Ecto neural progenitor cell (in vitro differentiated cells): ENCODE measurements at regions not wholly inside any gene's neighbourhood (a gene's known extent, or its start where the extent isn't known, plus 50 kb on each side); places are given as distances from the start of the nearest gene placed in this dataset.

Experiments
- DNase-seq: peaks from one replicate; pipeline ENCODE4 v3.0.0-alpha.2; 2018; ENCODE audit warnings: low spot score

- no peak for DNase-seq
Measured at GRCh38 chr5:133708331-133708850, 96.0 kb upstream of the FSTL4 start.

- no peak for DNase-seq
Measured at GRCh38 chr5:133707629-133708028, 95.3 kb upstream of the FSTL4 start.

DNA sequence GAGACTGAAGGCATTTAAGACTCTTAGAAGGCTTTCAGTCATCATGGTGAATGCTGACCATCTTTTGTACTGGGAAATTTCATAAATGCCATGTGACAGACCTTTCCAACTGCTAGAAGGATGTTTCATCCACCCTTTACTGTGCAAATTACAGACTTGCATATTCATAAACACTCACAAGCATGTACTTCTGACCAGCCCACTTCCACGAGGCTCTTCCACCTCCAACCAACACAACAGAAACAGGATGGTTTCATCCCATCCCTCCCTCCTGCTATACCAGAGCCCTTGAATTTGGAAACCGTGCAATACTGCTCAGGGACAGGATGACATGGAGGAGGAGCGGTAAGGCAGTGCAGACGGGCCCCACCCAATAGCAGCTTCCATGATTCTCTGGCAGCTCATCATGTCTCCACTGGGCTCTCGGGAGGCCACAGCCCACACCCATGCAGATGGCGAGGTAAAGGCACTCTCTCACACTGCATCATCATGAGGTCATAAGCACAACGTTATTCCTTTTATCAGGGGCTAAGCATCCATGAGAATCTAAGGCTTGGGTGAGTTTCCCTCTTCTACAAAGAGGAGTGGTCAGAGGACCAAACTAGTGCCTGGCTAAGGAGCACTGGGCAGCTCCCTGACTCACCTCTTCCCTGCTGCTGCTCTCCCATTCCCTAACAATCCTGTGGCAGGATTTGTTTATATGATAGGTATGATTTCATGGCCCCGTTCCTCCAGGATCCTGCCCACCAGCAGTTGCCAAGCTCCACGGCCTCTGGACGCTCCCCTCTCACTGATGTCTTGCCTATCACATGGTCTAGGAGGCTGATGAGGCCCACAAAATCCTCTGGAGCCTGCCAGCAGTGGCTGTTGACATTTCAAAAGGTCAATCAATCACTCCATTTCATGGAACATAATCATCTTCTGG lies 94.4 kb upstream of the FSTL4 start:
- no peak for DNase-seq

- DNase-seq: no peak
Measured at GRCh38 chr5:133705331-133705730, 93.0 kb upstream of the FSTL4 start.

- no peak for DNase-seq
Measured at GRCh38 chr5:133704411-133704810, 92.1 kb upstream of the FSTL4 start.

DNA sequence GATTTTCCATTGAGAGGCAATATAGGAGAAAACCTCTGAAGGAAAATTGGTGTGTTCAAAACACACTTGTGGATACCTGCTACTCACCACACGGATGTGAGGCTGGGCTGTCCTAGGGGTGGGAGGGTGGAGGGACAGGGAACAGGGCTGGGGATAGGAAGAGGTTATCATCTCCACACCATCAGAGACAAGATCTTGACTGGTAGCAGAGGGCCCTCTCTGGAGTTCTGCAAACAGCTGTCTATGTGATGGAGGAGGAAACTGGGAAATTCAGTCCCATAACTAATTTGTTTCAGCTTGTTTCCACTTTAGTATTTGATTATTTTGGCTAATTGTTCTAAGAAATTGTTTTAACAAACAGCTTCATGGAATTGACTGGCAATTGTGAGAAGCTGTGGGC lies 91.6 kb upstream of the FSTL4 start:
- DNase-seq: no peak

DNA sequence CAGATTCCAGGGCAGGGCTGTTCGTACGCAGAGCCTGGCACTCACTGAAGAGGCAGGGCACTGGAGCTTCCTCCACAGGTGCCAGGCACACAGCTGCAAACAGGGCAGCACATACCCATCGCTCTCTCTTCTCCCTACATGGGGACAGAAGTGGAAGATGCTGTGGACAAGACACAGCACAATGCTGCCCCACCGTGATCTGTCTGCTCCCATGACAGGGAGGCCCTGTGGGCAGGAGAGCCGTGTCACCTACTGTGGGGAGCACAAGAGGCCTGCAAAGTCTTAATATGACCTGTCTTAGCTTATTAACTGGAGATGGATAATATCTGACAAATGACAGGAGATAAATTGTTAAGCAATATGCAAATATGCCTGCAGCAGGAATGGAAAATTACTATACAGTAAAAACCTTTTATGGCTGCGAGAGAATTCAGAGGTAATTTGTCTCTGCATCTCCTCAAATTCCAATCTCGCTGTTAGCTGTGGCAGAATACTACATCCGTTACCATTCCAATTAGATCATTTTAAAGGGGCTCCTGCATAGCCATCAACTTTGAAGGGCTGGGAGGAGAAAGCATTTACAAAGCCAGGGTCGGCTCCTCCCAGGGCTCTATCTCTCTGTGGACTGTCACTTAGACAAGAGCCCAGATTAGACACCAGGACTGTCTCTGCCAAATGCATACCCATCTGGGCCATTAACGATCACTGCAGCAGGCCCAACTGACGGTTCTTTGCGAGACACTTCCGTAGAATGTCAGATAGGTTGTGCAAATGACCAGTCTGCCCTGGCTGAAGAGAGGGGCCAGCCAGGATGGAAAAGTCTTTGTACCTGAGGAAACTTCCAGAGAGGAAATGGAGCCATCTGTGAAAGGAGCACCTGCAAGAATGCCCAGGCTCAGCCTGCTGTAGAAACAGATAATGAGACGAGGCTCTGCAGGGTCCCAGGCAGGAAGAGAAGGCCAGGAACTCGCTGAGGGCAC lies 90.7 kb upstream of the FSTL4 start:
- DNase-seq: no peak

- no peak for DNase-seq
Measured at GRCh38 chr5:133701871-133702270, 89.5 kb upstream of the FSTL4 start.

GRCh38 chr5:133700251-133700650 lies 87.9 kb upstream of the FSTL4 start:
- peak; percentile 28 for DNase-seq

DNA sequence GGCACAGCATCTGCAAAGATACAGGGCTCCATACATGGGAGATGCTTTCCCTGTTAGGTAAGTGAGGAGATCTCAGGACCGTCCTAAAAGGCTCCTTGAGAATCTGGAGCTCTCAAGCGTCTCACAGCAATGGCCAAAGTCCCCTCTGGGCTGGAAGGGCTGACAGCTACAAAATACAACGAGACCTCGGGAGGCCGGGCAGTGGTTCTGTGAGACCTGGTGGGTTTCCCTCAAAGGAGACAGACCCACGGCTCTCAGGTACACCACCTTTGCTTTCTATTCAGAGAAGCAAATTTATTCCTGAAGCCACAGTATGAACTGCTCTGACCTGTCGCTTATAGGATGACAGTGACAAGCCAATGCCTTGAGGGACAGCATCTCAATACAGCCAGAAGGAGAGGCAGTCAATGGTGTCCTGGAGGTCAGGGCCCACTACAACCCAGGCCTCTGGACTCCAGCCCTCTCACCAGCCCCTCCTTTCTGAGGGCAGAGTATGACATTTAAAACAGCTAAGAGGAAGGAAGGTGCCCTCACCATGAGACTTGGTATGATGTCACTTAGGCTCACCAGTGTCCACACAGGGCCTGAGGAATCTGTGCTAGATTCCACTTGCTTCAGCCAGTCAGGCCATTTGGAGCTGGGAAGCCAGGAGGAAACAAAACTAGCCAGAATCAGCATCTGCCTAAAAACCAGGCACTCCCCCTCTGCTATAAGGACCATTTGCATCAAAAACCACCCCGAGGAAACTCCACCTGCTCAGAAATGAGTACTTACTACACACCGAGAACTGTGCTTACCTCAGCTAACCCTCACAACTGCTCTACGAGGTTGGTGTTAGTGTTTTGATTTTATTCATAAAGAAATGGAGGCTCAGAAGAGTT lies 86.5 kb upstream of the FSTL4 start:
- DNase-seq: no peak

GRCh38 chr5:133698259-133698554 lies 85.9 kb upstream of the FSTL4 start:
- no peak for DNase-seq

- DNase-seq: no peak
Measured at GRCh38 chr5:133697536-133698258, 85.4 kb upstream of the FSTL4 start.

GRCh38 chr5:133696782-133697507 lies 84.6 kb upstream of the FSTL4 start:
- no peak for DNase-seq

DNA sequence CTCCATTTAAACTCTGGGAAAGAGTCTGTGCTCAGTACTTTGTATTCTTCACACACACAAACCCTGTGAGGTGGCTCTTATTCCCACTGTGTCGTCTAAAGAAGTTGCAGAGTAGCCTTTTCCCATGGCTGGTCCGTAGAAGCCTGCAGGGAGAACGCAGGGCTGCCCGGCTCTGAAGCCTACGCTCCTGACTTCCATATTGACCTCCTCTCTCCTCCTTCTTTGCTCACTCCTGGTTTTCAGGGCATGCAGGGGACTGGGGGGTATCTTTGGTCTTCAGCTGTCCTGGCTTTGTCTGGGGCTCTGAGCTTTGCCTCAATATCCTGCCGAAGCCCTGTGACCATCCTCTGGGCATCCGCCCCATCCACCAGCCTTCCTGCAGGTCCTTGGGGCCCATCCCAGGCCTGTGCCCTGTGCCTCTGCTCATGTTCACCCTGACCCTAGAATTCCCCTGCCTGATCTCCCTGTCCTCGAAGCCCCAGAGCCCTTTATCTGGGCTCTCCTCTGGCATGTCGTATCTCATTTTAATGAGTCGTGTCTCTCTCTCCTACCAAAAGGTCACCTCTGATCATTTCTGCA lies 83.8 kb upstream of the FSTL4 start:
- no peak for DNase-seq

GRCh38 chr5:133694181-133694831 lies 82.0 kb upstream of the FSTL4 start:
- no peak for DNase-seq

DNA sequence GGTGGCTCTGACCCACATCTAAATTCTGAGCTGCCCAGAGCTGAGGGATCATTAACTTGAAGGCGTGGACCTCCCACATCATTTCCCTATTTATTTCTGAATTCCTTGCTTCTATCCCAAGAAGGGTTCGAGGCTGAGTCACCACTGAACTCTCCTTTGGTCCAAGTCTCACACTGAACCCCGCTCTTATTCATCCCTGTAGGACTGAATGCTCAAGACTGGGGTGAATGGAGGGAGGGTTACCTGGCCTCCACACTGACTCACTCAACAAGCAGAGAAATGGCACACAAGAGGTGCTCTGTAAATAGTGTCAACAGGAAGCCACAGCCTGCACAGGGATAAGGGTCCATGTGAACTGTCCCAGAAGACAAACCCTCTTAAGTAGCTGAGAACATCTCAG lies 79.1 kb upstream of the FSTL4 start:
- no peak for DNase-seq

DNA sequence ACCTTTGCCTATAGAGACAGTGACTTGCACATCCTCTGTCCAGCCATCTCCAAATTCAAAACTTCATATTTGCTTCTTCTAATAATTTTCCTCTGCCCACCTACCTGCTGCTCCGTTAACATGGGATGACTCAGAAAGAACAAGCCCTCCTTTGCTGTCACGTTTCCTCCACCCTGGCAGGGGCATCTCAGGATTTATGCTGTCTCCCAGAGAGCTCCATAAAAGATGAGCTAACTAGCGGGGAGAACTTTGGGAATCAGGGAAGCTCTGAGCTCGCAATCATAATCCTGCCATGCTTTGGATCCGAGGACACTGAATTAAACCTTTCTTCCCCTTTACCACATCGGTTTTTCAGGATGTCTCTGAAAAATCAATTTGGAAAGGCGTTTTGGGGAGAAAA lies 78.4 kb upstream of the FSTL4 start:
- no peak for DNase-seq

DNA sequence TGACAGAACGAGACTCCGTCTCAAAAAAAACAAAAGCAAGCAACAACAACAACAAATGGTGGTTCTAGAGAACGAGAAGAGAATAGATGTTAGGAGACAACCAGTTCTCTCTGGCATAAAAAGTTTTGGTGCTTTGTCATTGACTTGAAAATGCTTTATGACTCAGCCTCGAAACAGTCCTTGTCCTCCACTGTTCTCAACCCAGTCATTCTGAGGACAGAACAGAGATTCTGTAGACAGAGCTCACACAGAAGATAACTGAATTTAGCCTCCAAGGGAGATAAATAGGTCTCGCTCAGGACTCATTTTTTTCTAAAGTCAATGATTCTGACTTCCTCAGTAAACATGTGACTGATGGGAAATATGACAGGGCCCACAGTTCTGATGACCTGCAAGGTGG lies 76.0 kb upstream of the FSTL4 start:
- no peak for DNase-seq

- no peak for DNase-seq
Measured at GRCh38 chr5:133687212-133688061, 75.1 kb upstream of the FSTL4 start.
